ENCODE measurements at regions not wholly inside any gene's neighbourhood (a gene's known extent, or its start where the extent isn't known, plus 50 kb on each side); places are given as distances from the start of the nearest gene placed in this dataset.

DNA sequence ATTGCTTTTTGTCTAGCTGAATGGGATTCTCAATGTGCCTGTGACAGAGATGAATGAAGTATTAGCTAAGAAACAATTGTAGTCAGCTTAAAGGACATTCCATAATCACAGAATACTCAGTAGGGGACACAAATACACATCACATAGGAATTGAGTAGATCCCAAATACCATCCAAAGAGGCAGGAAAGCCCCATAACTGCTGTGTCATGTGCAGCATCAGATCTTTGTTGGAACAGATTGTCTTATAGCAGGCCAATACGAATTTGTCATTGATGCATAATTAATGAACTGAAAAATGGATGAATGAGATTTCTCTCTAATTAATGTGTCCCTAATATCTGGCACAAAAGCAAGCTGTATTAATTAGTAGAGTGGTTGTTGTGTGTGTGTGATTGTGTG lies 82.3 kb upstream of the S1PR1 start:
- no peak for FAIRE-seq
- no peak for DNase-seq (ENCODE audit: low spot score in 2 of 2)

DNA sequence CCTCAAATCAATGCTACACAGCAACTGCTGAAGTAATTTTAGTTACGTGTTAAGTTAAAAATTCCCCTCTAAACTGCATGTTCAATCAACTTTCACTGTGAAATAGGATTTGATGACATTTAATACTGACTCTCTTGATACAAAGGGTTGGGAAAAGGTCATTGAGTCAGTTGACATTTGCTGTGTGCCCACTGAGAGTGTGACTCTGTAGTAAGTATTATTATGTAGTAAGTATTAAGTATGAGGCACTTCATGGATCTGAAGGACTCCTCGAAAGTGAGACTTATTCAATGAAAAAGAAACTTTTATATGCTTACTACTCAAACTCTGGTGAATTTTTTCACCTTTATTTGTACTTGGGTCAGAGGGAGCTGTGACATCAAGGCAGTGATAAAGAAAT lies 83.1 kb upstream of the S1PR1 start:
- DNase-seq (ENCODE audit: low spot score in 2 of 2), result no peak
- FAIRE-seq, result no peak

DNA sequence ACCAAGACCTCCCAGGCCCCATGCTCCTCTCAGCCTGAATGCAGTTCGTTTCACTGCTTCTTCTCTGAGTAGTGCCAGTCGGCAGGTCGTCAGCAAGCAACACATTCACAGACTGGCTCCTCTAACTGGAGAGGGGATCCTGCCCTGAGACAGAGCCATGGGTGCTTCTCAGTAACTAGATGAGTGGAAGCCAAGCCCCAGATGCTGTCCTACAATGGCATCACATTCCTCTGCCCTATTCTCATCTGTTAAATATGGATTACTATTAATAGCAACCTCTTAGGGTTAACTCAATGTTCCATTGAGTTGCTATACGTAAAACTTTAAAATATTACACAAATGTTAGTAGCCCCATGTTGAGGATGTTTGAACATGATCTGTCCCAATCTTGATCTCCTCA lies 84.2 kb upstream of the S1PR1 start:
- DNase-seq (ENCODE audit: low spot score in 2 of 2) (no peak), FAIRE-seq (no peak)

GRCh38 chr1:101151286-101151685 lies 85.5 kb upstream of the S1PR1 start:
- FAIRE-seq (no peak), DNase-seq (ENCODE audit: low spot score in 2 of 2) (no peak)

DNA sequence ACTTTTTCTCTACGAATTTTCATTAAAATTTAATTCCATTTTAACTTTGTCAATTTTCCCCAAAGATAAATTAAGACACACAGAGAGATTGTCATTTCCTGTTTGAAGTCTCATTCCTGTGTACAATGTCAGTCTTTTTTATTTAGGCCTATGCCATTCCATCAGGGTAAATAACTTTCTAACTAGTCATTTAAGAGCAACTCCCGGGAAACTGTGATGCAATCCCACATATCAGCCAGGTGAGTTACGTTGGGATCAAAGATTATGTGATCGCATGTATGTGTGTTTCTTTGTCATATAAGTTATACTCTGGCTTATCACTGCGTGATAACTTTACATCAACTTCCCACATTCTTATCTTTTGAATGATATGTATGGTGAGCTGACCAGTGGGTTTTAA lies 86.1 kb upstream of the S1PR1 start:
- DNase-seq (ENCODE audit: low spot score in 2 of 2) (no peak), FAIRE-seq (no peak)

DNA sequence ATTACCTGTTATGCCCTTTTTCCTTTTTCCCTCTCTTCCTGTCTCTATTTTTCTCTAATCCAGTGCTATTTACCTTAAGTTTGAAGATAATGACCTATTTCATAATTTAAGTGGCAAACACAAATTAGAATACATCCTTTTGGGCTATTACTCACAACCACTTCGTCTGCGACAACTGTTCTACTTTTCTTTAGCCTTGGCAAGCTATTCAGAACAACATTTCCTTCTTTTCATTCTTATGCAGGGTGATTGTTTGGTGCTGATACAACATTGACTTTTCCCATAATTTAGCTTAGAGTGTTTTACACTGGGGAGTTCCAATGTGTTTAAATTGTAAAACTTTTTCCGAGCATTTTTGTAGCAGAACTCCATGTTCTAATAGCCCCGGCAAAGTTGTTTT lies 86.6 kb upstream of the S1PR1 start:
- FAIRE-seq, result no peak
- DNase-seq (ENCODE audit: low spot score in 2 of 2), result no peak

GRCh38 chr1:101148980-101149379 lies 87.8 kb upstream of the S1PR1 start:
- no peak for DNase-seq (ENCODE audit: low spot score in 2 of 2)
- no peak for FAIRE-seq

DNA sequence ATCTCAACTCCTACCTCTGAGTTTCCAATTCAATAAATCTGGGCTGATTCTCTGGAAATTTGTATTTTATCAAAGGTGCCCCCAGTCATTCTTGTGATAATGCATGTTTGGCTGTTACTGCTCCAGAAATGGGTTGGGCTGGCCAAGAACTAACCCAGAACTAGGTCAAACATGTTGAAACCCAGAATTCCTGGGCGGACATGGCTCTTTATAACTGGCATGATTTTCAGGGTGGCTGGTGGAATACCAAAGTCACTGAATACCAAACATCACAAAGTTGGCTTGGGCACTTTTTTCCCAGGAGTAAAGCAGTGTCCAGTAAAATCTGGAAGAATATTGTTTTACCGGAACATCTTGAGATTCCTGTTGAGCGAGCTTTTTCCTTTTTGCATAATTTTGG lies 89.4 kb upstream of the S1PR1 start:
- no peak for DNase-seq (ENCODE audit: low spot score in 2 of 2)
- FAIRE-seq, result no peak

GRCh38 chr1:101145449-101145820 lies 91.4 kb upstream of the S1PR1 start:
- no peak for FAIRE-seq

DNA sequence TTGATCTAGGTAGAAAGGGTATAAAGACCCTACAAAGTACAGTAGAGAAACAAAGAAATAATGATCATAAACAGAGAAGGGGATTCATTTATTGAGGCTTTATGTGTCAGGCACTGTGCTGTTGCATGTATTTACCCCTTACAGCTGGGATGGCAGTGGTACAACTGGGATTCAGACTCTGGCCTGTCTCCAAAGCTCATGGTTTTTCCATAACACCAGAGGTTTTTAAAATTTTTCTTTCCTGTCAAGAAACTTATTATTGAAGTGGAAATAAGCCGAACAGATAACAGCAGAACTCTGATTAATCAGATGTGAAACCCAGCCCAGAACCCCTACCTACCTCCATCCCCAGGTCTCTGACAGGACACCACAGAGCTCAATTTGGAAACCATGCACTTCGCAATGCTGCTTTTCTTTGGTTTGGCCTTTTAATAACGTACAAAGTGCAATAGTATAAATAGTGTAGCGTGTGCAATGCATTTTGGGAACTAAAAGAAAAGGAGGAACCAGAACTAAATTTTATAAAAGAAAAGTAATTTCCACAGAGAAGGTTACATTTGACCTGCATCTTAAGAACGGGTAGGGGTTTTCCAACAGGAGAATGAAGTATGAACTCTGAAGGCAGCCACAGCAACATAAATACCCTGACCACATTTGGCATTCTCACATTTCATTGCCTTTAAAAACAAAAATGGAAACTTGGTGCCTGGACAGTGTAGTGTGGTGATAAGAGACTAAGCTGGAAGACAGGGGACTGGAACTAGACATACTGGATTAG lies 92.0 kb upstream of the S1PR1 start:
- no peak for FAIRE-seq
- no peak for DNase-seq (ENCODE audit: low spot score in 2 of 2)

More at GRCh38 chr1:101145449-101145820, 91.4 kb upstream of the S1PR1 start:
- no peak for DNase-seq (ENCODE audit: low spot score in 2 of 2)

DNA sequence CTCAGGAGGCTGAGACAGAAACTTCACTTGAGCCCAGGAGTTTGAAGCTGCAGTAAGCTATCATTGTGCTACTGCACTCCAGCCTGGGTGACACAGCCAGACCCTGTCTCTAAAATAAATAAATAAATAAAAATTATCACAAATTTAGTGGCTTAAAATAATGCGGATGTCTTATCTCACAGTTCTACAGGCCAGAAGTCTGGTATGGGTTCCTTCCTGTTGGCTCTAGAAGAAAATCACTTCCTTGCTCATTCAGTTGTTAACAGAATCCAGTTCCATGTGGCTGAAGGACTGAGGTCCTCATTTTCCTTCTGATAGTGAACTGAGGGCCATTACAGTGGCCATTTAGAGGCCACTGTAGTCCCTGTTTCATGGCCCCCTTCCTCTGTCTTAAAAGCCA lies 94.6 kb upstream of the S1PR1 start:
- DNase-seq (ENCODE audit: low spot score in 2 of 2), result no peak
- no peak for FAIRE-seq

DNA sequence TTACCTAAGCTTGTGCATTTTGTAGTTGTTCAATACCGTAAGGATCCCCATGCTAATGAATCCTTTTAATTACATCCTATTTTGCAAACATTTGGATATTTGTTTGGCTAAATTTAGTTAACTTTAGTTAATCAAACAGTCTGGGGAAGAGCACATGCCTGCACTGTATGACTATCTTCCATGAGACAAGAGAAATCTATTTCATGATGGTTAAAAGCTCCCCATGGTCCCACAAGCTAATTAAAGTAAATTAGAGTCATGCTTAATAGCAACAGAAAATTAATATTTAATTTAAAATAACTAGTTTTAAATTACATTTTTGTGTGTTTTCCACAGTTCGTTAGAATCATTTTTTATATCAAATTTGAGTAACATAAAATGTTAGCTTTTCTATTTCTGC lies 95.4 kb upstream of the S1PR1 start:
- DNase-seq (ENCODE audit: low spot score in 2 of 2) (no peak), FAIRE-seq (no peak)

GRCh38 chr1:101139821-101140718 lies 96.7 kb upstream of the S1PR1 start:
- DNase-seq (ENCODE audit: low spot score in 2 of 2), result no peak
- no peak for FAIRE-seq

- DNase-seq (ENCODE audit: low spot score in 2 of 2), result no peak
These were observed 97.7 kb upstream of the S1PR1 start for GRCh38 chr1:101139130-101139529.

DNA sequence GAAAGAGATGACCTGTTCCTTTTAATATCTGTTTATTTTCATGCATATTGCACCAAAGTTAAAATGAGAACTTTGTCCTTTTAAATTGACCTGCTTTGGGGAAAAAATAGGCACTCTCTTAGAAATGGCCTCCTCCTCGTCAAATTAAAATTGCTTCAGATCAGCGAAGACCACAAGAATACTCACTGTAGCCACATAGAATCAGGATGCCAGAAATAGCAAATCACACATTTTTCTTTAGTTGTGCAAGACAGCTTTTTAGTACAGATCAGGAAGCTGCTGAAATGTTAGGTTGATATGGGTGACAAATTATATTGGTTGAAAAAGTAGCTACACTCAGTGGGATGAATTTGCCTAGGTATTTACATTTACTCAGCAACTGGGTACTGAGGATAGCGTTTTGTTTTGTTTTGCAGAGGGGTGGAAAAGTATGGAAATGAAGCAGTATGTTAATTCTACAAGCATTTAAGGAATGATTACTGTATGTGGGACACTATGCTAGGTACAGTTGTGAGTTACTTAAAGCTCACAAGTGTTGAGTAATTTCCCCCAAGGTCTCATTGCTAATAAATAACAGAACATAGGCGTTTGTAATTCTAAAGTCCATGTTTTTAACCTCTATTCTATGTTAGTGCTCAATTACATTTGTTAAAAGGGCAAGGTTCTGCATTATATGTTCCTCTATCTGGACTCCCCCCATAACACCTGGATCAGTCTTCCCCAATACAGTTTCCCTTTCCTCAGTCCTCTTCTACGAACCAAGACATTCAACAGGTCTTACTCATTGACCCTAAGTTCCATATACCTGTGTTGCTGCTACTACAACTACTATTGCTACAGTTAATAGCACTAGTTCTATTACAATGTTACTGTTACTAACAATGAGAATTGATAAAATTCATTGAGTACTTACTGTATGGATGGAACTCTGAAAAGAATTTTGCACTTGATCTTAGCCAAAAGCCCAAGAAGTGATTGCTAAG lies 99.4 kb upstream of the S1PR1 start:
- DNase-seq (ENCODE audit: low spot score in 2 of 2), result no peak
- no peak for FAIRE-seq

More at GRCh38 chr1:101139130-101139529, 97.7 kb upstream of the S1PR1 start:
- no peak for FAIRE-seq

- DNase-seq (ENCODE audit: low spot score in 2 of 2), result no peak
These were observed 100.1 kb upstream of the S1PR1 start for GRCh38 chr1:101136739-101137138.

DNA sequence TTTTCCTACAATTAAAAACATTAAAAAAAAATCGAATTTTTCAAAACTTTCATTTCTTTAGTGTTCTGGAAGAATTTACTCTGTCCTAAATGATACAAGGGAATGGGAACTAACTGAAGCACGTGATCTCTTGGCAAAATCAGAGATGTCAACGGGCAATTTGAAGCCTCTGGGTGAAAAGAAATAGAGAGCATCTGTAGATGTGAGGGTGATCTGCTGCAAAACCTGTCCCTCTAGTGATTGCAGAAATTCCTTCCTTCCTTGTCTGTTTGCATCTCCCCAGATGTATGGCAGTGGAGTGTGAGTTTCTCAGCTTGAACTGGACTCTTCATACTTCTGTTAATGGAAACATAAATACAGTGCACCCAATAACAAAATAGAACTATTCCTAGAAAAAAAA lies 100.5 kb upstream of the S1PR1 start:
- FAIRE-seq (no peak), DNase-seq (ENCODE audit: low spot score in 2 of 2) (no peak)

More at GRCh38 chr1:101136739-101137138, 100.1 kb upstream of the S1PR1 start:
- no peak for FAIRE-seq

DNA sequence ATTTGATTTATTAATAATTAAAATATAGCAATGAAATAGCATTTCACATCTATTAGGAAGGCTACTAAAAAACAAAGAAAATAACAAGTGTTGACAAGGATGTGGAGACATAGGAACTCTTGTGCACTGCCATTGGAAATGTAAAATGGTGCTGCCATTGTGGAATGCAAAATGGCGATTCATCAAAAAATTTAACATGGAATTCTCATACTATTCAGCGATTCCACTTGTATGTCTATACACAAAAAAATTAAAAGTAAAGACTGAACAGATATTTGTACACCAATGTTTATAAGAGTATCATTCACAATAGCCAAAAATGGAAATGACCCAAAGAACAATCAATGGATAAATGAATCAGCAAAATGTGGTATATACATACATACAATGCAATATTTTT lies 101.3 kb upstream of the S1PR1 start:
- FAIRE-seq (no peak), DNase-seq (ENCODE audit: low spot score in 2 of 2) (no peak)

DNA sequence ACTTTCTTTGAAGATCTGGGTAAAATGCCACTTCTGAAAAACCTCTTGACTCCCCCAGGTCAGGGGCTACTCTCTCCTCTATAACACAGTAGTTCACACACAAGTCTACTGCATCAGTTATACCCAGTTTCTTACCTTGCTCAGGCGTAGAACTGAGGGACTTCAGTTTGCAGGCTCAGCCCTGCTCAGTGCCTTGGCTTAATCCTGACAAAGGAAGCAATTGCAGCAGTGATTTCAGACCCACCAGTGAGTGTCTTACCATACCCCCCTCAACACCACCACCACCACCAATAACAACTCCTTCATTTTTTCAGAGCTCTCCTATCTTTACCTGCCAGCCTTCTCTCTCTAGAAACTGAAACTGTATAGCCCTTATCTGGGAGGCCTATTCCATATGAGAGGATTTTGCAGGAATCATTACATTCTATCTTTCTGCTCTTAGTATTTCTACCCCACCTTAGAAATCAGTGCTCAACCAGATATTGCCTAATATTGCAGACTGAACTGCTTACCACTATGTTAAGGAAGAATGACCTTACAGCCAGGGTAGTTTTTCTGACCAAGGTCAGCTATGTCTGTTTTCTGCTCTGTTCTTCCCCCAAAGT lies 105.5 kb upstream of the S1PR1 start:
- DNase-seq (ENCODE audit: low spot score in 2 of 2), result no peak
- no peak for FAIRE-seq

GRCh38 chr1:101130673-101131072 lies 105.1 kb upstream of the DPH5 start:
- no peak for FAIRE-seq
- no peak for DNase-seq (ENCODE audit: low spot score in 2 of 2)
